ENCODE measurements at regions not wholly inside any gene's neighbourhood (a gene's known extent, or its start where the extent isn't known, plus 50 kb on each side); places are given as distances from the start of the nearest gene placed in this dataset.

DNA sequence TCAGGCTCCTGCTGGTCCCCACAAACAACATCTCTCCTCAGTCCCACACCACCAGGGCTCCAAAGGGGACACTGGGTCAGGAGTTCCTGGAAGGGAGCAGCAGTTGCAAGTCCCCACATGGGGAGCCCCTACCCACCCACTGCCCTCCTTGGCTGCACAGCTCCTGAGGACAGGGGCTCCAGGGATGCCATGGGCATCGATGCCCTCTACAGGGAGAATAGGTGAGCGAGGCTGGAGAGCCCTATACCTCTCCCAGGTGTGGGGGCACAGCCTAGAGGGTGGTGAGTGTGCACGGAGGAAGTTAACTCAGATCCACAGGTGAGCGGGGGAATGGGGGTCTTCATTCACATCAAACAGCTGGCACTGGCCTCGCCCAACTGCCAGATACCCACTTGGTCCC is 141.2 kb upstream of the LINGO1 start:
- TF ChIP-seq, protein P1, sequence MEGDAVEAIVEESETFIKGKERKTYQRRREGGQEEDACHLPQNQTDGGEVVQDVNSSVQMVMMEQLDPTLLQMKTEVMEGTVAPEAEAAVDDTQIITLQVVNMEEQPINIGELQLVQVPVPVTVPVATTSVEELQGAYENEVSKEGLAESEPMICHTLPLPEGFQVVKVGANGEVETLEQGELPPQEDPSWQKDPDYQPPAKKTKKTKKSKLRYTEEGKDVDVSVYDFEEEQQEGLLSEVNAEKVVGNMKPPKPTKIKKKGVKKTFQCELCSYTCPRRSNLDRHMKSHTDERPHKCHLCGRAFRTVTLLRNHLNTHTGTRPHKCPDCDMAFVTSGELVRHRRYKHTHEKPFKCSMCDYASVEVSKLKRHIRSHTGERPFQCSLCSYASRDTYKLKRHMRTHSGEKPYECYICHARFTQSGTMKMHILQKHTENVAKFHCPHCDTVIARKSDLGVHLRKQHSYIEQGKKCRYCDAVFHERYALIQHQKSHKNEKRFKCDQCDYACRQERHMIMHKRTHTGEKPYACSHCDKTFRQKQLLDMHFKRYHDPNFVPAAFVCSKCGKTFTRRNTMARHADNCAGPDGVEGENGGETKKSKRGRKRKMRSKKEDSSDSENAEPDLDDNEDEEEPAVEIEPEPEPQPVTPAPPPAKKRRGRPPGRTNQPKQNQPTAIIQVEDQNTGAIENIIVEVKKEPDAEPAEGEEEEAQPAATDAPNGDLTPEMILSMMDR (IDR thresholded peaks at IDR 0.05 in 8 of 11, conservative IDR thresholded peaks at IDR 0.05 in 3 of 11), result no peak
- no peak for TF ChIP-seq POLR2AphosphoS5 (IDR thresholded peaks at IDR 0.05)
- no peak for TF ChIP-seq POLR2A (IDR thresholded peaks at IDR 0.05)
- Histone ChIP-seq H3K4me3 (no peak overlapping the region), H3K27ac (no peak overlapping the region), H3K9me3 (peaks cover 0 to 3% (median 0%) of the 10 kb centered on the region in 8 donors), H3K27me3 (replicated peaks in 1 of 7) (peaks cover 0 to 4% (median 0%) of the 10 kb centered on the region in 7 donors), H3K4me1 (peaks cover 0 to 9% (median 0%) of the 10 kb centered on the region in 6 donors), H3K36me3 (no peaks in the 10 kb centered on the region)
- WGBS, 5 donors, result 81 to 90% (median 88%) methylated on average over 3 to 5 of the region's 5 CpGs
- no peak for DNase-seq
- intact Hi-C loops (cut with DNase I; ENCODE audit: low total_unique reads), result no loop called here

GRCh38 chr15:77772641-77773402 is 140.1 kb upstream of the LINGO1 start:
- H3K27me3 ChIP-seq (replicated peaks in 1 of 7), result peaks cover 0 to 15% (median 0%) of the 10 kb centered on the region in 7 donors

DNA sequence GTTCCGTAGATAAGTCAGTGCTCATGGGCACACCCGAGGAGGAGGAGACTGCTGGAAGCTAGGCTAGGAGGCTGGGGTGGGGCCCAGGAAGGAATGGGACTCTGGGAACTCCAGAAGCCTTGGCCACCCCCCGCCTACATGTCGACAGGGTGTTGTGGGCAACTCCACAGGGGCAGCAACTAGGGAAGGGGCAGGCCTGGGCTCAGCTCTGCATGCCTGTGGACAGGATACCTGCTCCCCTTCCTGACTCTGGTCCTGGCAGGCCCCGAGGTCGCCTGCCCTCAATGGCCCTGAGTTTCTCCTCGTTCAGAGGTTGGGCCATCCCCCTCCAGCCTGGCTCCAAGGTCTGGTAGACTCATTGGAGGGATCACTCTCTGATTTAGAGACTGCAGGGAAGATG is 138.9 kb upstream of the LINGO1 start:
- WGBS, 5 donors, result 49 to 79% (median 73%) methylated on average over 5 to 7 of the region's 7 CpGs
- TF ChIP-seq, protein P1 (IDR thresholded peaks at IDR 0.05 in 8 of 11, conservative IDR thresholded peaks at IDR 0.05 in 3 of 11), result no peak
- TF ChIP-seq POLR2AphosphoS5 (IDR thresholded peaks at IDR 0.05), result no peak
- Histone ChIP-seq H3K4me1 (peaks cover 0 to 9% (median 0%) of the 10 kb centered on the region in 6 donors), H3K27ac (no peak overlapping the region), H3K4me3 (no peak overlapping the region), H3K36me3 (no peaks in the 10 kb centered on the region), H3K27me3 (replicated peaks in 1 of 7) (peaks cover 0 to 21% (median 0%) of the 10 kb centered on the region in 7 donors), H3K9me3 (no peaks in the 10 kb centered on the region)
- no peak for DNase-seq
- intact Hi-C loops (cut with DNase I; ENCODE audit: low total_unique reads), result no loop called here

More at GRCh38 chr15:77772641-77773402, 140.1 kb upstream of the LINGO1 start:
- H3K4me3 ChIP-seq, result no peak overlapping the region
- 76 to 83% (median 77%) methylated on average over 11 of the region's 11 CpGs for WGBS, 5 donors
- DNase-seq, result no peak
- no peaks in the 10 kb centered on the region for H3K9me3 ChIP-seq
- peaks cover 0 to 9% (median 0%) of the 10 kb centered on the region in 6 donors for H3K4me1 ChIP-seq
- intact Hi-C loops (cut with DNase I; ENCODE audit: low total_unique reads), result no loop called here
- no peak overlapping the region for H3K27ac ChIP-seq
- no peaks in the 10 kb centered on the region for H3K36me3 ChIP-seq
- TF ChIP-seq POLR2AphosphoS5 (IDR thresholded peaks at IDR 0.05) (no peak), POLR2A (IDR thresholded peaks at IDR 0.05) (no peak)
- TF ChIP-seq, protein P1 (IDR thresholded peaks at IDR 0.05 in 8 of 11, conservative IDR thresholded peaks at IDR 0.05 in 3 of 11), result no peak

GRCh38 chr15:77769700-77770099 is 137.0 kb upstream of the LINGO1 start:
- Histone ChIP-seq H3K4me3 (no peak overlapping the region), H3K9me3 (no peaks in the 10 kb centered on the region), H3K4me1 (peaks cover 0 to 15% (median 0%) of the 10 kb centered on the region in 6 donors), H3K36me3 (no peaks in the 10 kb centered on the region), H3K27ac (no peak overlapping the region), H3K27me3 (replicated peaks in 1 of 7) (peaks cover 0 to 39% (median 0%) of the 10 kb centered on the region in 7 donors)
- WGBS, 5 donors, result 79 to 87% (median 84%) methylated on average over 7 of the region's 7 CpGs
- TF ChIP-seq POLR2AphosphoS5 (IDR thresholded peaks at IDR 0.05) (no peak), POLR2A (IDR thresholded peaks at IDR 0.05) (no peak)
- TF ChIP-seq, protein P1 (IDR thresholded peaks at IDR 0.05 in 8 of 11, conservative IDR thresholded peaks at IDR 0.05 in 3 of 11), result no peak
- no peak for DNase-seq
- intact Hi-C loops (cut with DNase I; ENCODE audit: low total_unique reads), result no loop called here
